ENCODE measurements at regions not wholly inside any gene's neighbourhood (a gene's known extent, or its start where the extent isn't known, plus 50 kb on each side); places are given as distances from the start of the nearest gene placed in this dataset.
"Not testable (repeated sequence)": the region's sequence is repeated elsewhere in the genome, so short reads cannot be mapped to it uniquely, and the experiment has no call there.

GRCh38 chr4:97412331-97412730 lies 730.9 kb downstream of the STPG2 start:
- no peak overlapping the region for H3K4me3 ChIP-seq (ENCODE audit: low read depth, low read length, poor library complexity, severe bottlenecking)
- no peaks in the 10 kb centered on the region for H3K4me1 ChIP-seq (ENCODE audit: insufficient read depth, low read length, poor library complexity, severe bottlenecking)
- TF ChIP-seq EZH2 (IDR thresholded peaks at IDR 0.05; ENCODE audit: borderline replicate concordance, low read depth, low read length, poor library complexity, severe bottlenecking): no peak
- TF ChIP-seq, protein P1, sequence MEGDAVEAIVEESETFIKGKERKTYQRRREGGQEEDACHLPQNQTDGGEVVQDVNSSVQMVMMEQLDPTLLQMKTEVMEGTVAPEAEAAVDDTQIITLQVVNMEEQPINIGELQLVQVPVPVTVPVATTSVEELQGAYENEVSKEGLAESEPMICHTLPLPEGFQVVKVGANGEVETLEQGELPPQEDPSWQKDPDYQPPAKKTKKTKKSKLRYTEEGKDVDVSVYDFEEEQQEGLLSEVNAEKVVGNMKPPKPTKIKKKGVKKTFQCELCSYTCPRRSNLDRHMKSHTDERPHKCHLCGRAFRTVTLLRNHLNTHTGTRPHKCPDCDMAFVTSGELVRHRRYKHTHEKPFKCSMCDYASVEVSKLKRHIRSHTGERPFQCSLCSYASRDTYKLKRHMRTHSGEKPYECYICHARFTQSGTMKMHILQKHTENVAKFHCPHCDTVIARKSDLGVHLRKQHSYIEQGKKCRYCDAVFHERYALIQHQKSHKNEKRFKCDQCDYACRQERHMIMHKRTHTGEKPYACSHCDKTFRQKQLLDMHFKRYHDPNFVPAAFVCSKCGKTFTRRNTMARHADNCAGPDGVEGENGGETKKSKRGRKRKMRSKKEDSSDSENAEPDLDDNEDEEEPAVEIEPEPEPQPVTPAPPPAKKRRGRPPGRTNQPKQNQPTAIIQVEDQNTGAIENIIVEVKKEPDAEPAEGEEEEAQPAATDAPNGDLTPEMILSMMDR (conservative IDR thresholded peaks at IDR 0.05; ENCODE audit: low read depth, low read length): no peak
- no peak for DNase-seq (ENCODE audit: low spot score)
- peaks cover 14% of the 10 kb centered on the region for H3K9me3 ChIP-seq (ENCODE audit: low read depth, low read length, poor library complexity, severe bottlenecking)
- CTCF ChIA-PET: no interaction called here
- no peaks in the 10 kb centered on the region for H3K27me3 ChIP-seq (replicated peaks; ENCODE audit: insufficient read depth, low read depth, low read length, poor library complexity)
- no peaks in the 10 kb centered on the region for H3K36me3 ChIP-seq (ENCODE audit: insufficient read depth, low read length, poor library complexity, severe bottlenecking)
- POLR2A ChIA-PET (ENCODE audit: low non-redundant PET): no interaction called here
- H3K27ac ChIP-seq (ENCODE audit: low read depth, low read length, poor library complexity, severe bottlenecking): no peak overlapping the region
- intact Hi-C loops (cut with micrococcal nuclease; ENCODE audit: unreplicated experiment): no loop called here
- BruUV-seq (replicated peaks): no TSS peak

DNA sequence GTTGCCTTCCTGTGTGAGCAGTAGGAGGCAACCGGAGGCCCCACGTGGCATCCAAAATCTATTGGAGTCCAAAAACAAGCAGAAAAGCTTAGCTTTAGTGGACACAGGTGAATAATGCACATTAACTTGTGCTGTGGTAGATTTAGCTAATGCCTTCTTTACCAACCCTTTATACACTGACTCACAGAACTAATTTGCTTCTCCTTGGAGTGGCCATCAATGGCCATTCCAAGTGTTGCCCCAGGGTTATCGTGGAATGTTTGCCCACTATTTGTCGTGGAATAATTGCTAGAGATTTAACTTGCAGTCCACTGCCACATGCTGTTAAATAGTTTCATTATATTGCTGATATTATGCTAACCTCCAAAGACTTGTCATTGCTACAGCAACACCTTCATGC lies 729.1 kb downstream of the STPG2 start:
- no peak overlapping the region for H3K4me3 ChIP-seq (ENCODE audit: low read depth, low read length, poor library complexity, severe bottlenecking)
- POLR2A ChIA-PET (ENCODE audit: low non-redundant PET): no interaction called here
- peaks cover 12% of the 10 kb centered on the region for H3K9me3 ChIP-seq (ENCODE audit: low read depth, low read length, poor library complexity, severe bottlenecking)
- no peaks in the 10 kb centered on the region for H3K4me1 ChIP-seq (ENCODE audit: insufficient read depth, low read length, poor library complexity, severe bottlenecking)
- no peaks in the 10 kb centered on the region for H3K36me3 ChIP-seq (ENCODE audit: insufficient read depth, low read length, poor library complexity, severe bottlenecking)
- no peaks in the 10 kb centered on the region for H3K27me3 ChIP-seq (replicated peaks; ENCODE audit: insufficient read depth, low read depth, low read length, poor library complexity)
- CTCF ChIA-PET: no interaction called here
- DNase-seq (ENCODE audit: low spot score): no peak
- H3K27ac ChIP-seq (ENCODE audit: low read depth, low read length, poor library complexity, severe bottlenecking): no peak overlapping the region
- no TSS peak for BruUV-seq (replicated peaks)
- TF ChIP-seq, protein P1 (conservative IDR thresholded peaks at IDR 0.05; ENCODE audit: low read depth, low read length): no peak
- TF ChIP-seq EZH2 (IDR thresholded peaks at IDR 0.05; ENCODE audit: borderline replicate concordance, low read depth, low read length, poor library complexity, severe bottlenecking): no peak
- intact Hi-C loops (cut with micrococcal nuclease; ENCODE audit: unreplicated experiment): no loop called here

DNA sequence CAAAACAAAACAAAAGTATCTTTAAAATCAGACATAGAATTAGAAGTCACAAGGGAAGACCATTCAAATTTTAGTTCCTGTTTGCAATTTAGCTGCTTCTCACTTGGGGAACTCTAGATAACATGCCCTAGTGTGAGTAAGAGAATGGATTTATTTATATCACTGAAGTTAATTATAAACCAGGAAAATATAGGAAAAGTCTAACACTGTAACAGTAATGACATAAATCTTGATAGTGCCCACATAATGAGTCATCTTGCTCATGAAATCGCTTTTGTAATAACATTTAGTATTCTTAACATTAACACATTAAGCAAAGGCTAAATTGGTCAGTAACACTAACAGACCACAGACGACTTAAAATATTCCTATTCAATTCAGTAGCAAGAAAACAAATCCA lies 710.7 kb downstream of the STPG2 start:
- no peak overlapping the region for H3K27ac ChIP-seq (ENCODE audit: low read depth, low read length, poor library complexity, severe bottlenecking)
- CTCF ChIA-PET: no interaction called here
- TF ChIP-seq, protein P1 (conservative IDR thresholded peaks at IDR 0.05; ENCODE audit: low read depth, low read length): no peak
- TF ChIP-seq EZH2 (IDR thresholded peaks at IDR 0.05; ENCODE audit: borderline replicate concordance, low read depth, low read length, poor library complexity, severe bottlenecking): no peak
- no peak for DNase-seq (ENCODE audit: low spot score)
- H3K36me3 ChIP-seq (ENCODE audit: insufficient read depth, low read length, poor library complexity, severe bottlenecking): no peaks in the 10 kb centered on the region
- no peak overlapping the region for H3K4me3 ChIP-seq (ENCODE audit: low read depth, low read length, poor library complexity, severe bottlenecking)
- no peaks in the 10 kb centered on the region for H3K4me1 ChIP-seq (ENCODE audit: insufficient read depth, low read length, poor library complexity, severe bottlenecking)
- intact Hi-C loops (cut with micrococcal nuclease; ENCODE audit: unreplicated experiment): no loop called here
- no TSS peak for BruUV-seq (replicated peaks)
- no peaks in the 10 kb centered on the region for H3K27me3 ChIP-seq (replicated peaks; ENCODE audit: insufficient read depth, low read depth, low read length, poor library complexity)
- peaks cover 18% of the 10 kb centered on the region for H3K9me3 ChIP-seq (ENCODE audit: low read depth, low read length, poor library complexity, severe bottlenecking)
- POLR2A ChIA-PET (ENCODE audit: low non-redundant PET): no interaction called here

DNA sequence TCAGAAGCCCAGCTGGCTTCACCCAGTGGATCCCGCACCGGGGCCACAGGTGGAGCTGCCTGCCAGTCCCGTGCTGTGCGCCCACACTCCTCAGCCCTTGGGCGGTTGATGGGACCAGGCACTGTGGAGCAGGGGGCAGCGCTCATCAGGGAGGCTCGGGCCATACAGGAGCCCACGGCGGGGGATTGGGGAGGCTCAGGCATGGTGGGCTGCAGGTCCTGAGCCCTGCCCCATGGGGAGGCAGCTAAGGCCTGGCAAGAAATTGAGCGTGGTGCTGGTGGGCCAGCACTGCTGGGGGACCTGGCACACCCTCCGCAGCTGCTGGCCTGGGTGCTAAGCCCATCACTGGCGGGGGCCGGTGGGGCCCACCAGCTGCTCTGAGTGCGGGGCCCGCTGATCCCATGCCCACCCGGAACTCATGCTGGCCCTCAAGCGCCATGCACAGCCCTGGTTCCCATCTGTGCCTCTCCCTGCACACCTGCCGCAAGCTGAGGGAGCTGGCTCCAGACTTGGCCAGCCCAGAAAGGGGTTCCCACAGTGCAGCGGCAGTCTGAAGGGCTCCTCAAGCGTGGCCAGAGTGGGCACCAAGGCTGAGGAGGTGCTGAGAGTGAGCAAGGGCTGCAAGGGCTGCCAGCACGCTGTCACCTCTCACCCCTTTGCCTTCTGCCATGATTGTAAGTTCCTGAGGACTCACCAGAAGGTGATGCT lies 705.1 kb downstream of the STPG2 start:
- DNase-seq (ENCODE audit: low spot score); POLR2A ChIA-PET (ENCODE audit: low non-redundant PET); H3K4me3 ChIP-seq (ENCODE audit: low read depth, low read length, poor library complexity, severe bottlenecking); H3K27ac ChIP-seq (ENCODE audit: low read depth, low read length, poor library complexity, severe bottlenecking); H3K36me3 ChIP-seq (ENCODE audit: insufficient read depth, low read length, poor library complexity, severe bottlenecking); BruUV-seq (replicated peaks); intact Hi-C loops (cut with micrococcal nuclease; ENCODE audit: unreplicated experiment); H3K27me3 ChIP-seq (replicated peaks; ENCODE audit: insufficient read depth, low read depth, low read length, poor library complexity); CTCF ChIA-PET; H3K4me1 ChIP-seq (ENCODE audit: insufficient read depth, low read length, poor library complexity, severe bottlenecking): not testable (repeated sequence)
- H3K9me3 ChIP-seq (ENCODE audit: low read depth, low read length, poor library complexity, severe bottlenecking): peaks cover 29% of the 10 kb centered on the region

Measured in A673 (cell line).